ENCODE measurements at regions not wholly inside any gene's neighbourhood (a gene's known extent, or its start where the extent isn't known, plus 50 kb on each side); places are given as distances from the start of the nearest gene placed in this dataset.

DNA sequence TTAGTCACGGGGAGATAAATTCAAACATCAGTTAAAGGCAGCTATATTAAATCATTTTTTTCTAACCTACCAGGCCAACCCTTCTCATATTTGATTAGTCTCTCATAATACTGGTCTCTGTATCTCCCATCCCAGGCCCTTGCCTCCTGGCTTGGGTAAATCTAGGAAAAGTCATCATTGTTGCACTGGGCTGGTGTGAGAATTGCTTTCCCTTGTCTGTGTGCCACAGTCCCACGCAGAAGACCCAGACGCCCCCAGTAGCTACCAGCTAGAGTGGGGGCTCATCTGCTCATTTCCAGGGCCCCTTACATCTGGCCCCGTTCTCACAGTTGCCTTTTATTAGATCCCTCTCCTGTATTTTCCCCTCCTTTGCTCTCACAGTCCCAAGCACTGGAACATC is 67.6 kb upstream of the VIPR2 start (continued):
- TF ChIP-seq, protein P1, sequence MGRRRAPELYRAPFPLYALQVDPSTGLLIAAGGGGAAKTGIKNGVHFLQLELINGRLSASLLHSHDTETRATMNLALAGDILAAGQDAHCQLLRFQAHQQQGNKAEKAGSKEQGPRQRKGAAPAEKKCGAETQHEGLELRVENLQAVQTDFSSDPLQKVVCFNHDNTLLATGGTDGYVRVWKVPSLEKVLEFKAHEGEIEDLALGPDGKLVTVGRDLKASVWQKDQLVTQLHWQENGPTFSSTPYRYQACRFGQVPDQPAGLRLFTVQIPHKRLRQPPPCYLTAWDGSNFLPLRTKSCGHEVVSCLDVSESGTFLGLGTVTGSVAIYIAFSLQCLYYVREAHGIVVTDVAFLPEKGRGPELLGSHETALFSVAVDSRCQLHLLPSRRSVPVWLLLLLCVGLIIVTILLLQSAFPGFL (CRISPR knock-in tag; IDR thresholded peaks at IDR 0.05) = no peak
- TF ChIP-seq, protein P2, sequence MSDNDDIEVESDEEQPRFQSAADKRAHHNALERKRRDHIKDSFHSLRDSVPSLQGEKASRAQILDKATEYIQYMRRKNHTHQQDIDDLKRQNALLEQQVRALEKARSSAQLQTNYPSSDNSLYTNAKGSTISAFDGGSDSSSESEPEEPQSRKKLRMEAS (IDR thresholded peaks at IDR 0.05) = no peak
- TF ChIP-seq ZNF558 (CRISPR knock-in tag; IDR thresholded peaks at IDR 0.05; ENCODE audit: borderline replicate concordance) (no peak), ZNF496 (CRISPR knock-in tag; IDR thresholded peaks at IDR 0.05; ENCODE audit: insufficient replicate concordance) (no peak), HCFC1 (IDR thresholded peaks at IDR 0.05; ENCODE audit: low read depth, low read length) (no peak), AGO1 (IDR thresholded peaks at IDR 0.05; ENCODE audit: low read depth, low read length, poor library complexity, severe bottlenecking) (no peak)

DNA sequence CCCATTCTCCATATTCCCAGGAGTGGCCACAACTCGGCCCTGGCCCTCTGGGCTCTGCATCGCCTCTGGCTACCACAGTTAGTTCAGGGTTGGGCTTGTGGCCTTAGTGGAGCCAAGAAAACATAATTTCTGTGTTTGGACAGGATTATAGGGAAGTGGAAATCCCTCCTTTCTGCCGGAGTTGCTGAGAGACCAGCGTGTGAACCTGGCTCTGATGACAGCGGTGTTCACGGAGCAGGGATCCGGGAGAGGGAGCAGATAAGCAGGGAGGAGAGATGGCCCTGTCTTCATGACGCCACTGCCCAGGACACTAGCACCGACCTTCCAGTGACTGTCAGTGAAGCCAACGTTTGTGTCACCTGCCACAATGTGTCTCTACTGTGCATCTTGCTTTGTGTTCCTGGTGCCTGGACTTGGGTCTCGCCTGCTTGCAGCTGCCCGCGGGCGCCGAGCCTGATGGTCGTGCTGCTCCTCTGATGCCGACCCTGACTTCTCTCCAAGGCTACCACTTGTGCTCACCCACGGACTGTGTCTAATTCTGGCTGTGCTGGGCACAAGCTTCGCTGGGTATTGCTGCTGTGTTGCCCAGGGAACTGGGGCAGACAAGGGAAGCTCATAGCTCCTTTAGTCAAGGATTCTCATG is 67.0 kb upstream of the VIPR2 start:
- H2AFZ ChIP-seq (ENCODE audit: low read length) = no peak overlapping the region
- H3K9ac ChIP-seq (ENCODE audit: insufficient read depth, low read depth, low read length) = no peak overlapping the region
- no peak overlapping the region for H3K4me3 ChIP-seq (replicated peaks in 1 of 3; ENCODE audit: insufficient read depth in 1 of 3, low read depth in 2 of 3, low read length in 3 of 3)
- no TSS peak for BruUV-seq (replicated peaks)
- no peak overlapping the region for H3K4me2 ChIP-seq (ENCODE audit: low read depth, low read length)
- no peak for DNase-seq (ENCODE audit: low spot score)
- FAIRE-seq = no peak
- no peak overlapping the region for H3K27ac ChIP-seq (ENCODE audit: extremely low read length, insufficient read depth, low read length)
- 11% methylated on average over 10 of the region's 19 CpGs for WGBS (ENCODE audit: low lambda C conversion rate)
- POLR2A ChIA-PET = no interaction called here
- intact Hi-C loops (cut with micrococcal nuclease; ENCODE audit: unreplicated experiment) = no loop called here
- no peaks in the 10 kb centered on the region for H3K36me3 ChIP-seq (replicated peaks in 1 of 2; ENCODE audit: control insufficient read depth in 1 of 2, insufficient read depth in 2 of 2, low read length in 2 of 2)
- in situ Hi-C loops (cut with HindIII; ENCODE audit: extremely low pct_ligation_motif_present, low pct_unique_long_range_greater_than_20kb) = no loop called here
- H3K79me2 ChIP-seq (ENCODE audit: insufficient read depth, low read length) = no peaks in the 10 kb centered on the region
- H3K27me3 ChIP-seq (ENCODE audit: control insufficient read depth in 1 of 2, insufficient read depth in 2 of 2, low read length in 2 of 2) = peaks cover 0 to 15% of the 10 kb centered on the region in 2 experiments; a peak in 2 of 5 replicates
- CTCF ChIA-PET (ENCODE audit: low intra/inter-chr PET ratio, low total read pairs) = no interaction called here
- no peaks in the 10 kb centered on the region for H4K20me1 ChIP-seq (ENCODE audit: insufficient read depth, low read length)
- H3K4me1 ChIP-seq (ENCODE audit: insufficient read depth, low read length) = no peaks in the 10 kb centered on the region
- no peak for TF ChIP-seq PHF8 (CRISPR knock-in tag; IDR thresholded peaks at IDR 0.05)
- no peak for TF ChIP-seq ZBTB8A (CRISPR knock-in tag; IDR thresholded peaks at IDR 0.05; ENCODE audit: borderline replicate concordance, low read depth)
- no peak for TF ChIP-seq ZNF264 (CRISPR knock-in tag; IDR thresholded peaks at IDR 0.05)
- no peak for TF ChIP-seq ZNF460 (CRISPR knock-in tag; IDR thresholded peaks at IDR 0.05; ENCODE audit: borderline replicate concordance)
- no peak for TF ChIP-seq TCF7L2 (IDR thresholded peaks at IDR 0.05; ENCODE audit: low read depth, low read length)
- TF ChIP-seq PAX8 (CRISPR knock-in tag; IDR thresholded peaks at IDR 0.05; ENCODE audit: borderline replicate concordance) = no peak
- TF ChIP-seq CBFB (CRISPR knock-in tag; IDR thresholded peaks at IDR 0.05) = no peak
- no peak for TF ChIP-seq IRF2 (CRISPR knock-in tag; IDR thresholded peaks at IDR 0.05)
- no peak for TF ChIP-seq ZNF7 (CRISPR knock-in tag; IDR thresholded peaks at IDR 0.05)
- no peaks in the 10 kb centered on the region for H3K9me3 ChIP-seq (ENCODE audit: low read length)
- no peak for ATAC-seq
